Neuronal stem cell (in vitro differentiated cells): ENCODE measurements at regions not wholly inside any gene's neighbourhood (a gene's known extent, or its start where the extent isn't known, plus 50 kb on each side); places are given as distances from the start of the nearest gene placed in this dataset.

ENCODE experiments used
- DNase-seq: peaks from one replicate; pipeline ENCODE4 v3.0.0-alpha.2; 2013; ENCODE audit warnings: low spot score
- H2AFZ ChIP-seq: one replicate; pipeline ENCODE4 v1.6.1; 2013; ENCODE audit warnings: mild to moderate bottlenecking, low read length, inconsistent platforms
- H2AK5ac ChIP-seq: 2 replicates; pipeline ENCODE4 v1.6.1; 2013; ENCODE audit warnings: low read depth, mild to moderate bottlenecking, inconsistent platforms, low read length, moderate library complexity, mixed read lengths
- H2BK120ac ChIP-seq: 2 replicates; pipeline ENCODE4 v1.6.1; 2013; ENCODE audit warnings: low read depth, mild to moderate bottlenecking, inconsistent platforms, low read length, moderate library complexity, mixed read lengths
- H2BK12ac ChIP-seq: one replicate; pipeline ENCODE4 v1.6.1; 2013; ENCODE audit warnings: low read length, inconsistent platforms
- H2BK15ac ChIP-seq: 2 replicates; pipeline ENCODE4 v1.6.1; 2013; ENCODE audit warnings: mild to moderate bottlenecking, low read length, inconsistent platforms, mixed read lengths
- H2BK5ac ChIP-seq: one replicate; pipeline ENCODE4 v1.6.1; 2013; ENCODE audit warnings: inconsistent platforms, mild to moderate bottlenecking, low read length, moderate library complexity
- H3K14ac ChIP-seq: one replicate; pipeline ENCODE4 v1.6.1; 2013; ENCODE audit warnings: low read length, inconsistent platforms
- H3K18ac ChIP-seq: 2 replicates; pipeline ENCODE4 v1.6.1; 2013; ENCODE audit warnings: low read length, inconsistent platforms
- H3K23ac ChIP-seq: 2 replicates; pipeline ENCODE4 v1.6.1; 2013; ENCODE audit warnings: low read depth, mild to moderate bottlenecking, mixed read lengths, low read length, inconsistent platforms; ENCODE audit not compliant: poor library complexity
- H3K27ac ChIP-seq: replicated peaks from 3 replicates; pipeline ENCODE4 v1.5.1; 2013; ENCODE audit warnings: low read length, inconsistent platforms
- H3K27me3 ChIP-seq, 3 experiments: 2 replicates each; pipeline ENCODE4 v1.6.1; 2013; ENCODE audit warnings: low read length in 3 of 3, mild to moderate bottlenecking in 2 of 3, inconsistent platforms in 1 of 3, low read depth in 1 of 3, mixed read lengths in 1 of 3, moderate library complexity in 1 of 3; ENCODE audit not compliant: control insufficient read depth in 3 of 3, insufficient read depth in 3 of 3
- H3K36me3 ChIP-seq, 2 donors: replicated peaks in 1 of 2; 2 replicates each; pipeline ENCODE4 v1.6.1; 2013; ENCODE audit warnings: low read length in 2 of 2; ENCODE audit not compliant: control insufficient read depth in 2 of 2, insufficient read depth in 2 of 2
- H3K4ac ChIP-seq: 2 replicates; pipeline ENCODE4 v1.6.1; 2013; ENCODE audit warnings: inconsistent platforms, mild to moderate bottlenecking, low read length, moderate library complexity
- H3K4me1 ChIP-seq, 2 donors: 1 replicate in 1 of 2; 2 replicates in 1 of 2; pipeline ENCODE4 v1.6.1; 2013; ENCODE audit warnings: low read length in 2 of 2, low read depth in 1 of 2; ENCODE audit not compliant: control insufficient read depth in 2 of 2, insufficient read depth in 1 of 2
- H3K4me2 ChIP-seq: one replicate; pipeline ENCODE4 v1.6.1; 2013; ENCODE audit warnings: mild to moderate bottlenecking, low read length, inconsistent platforms; ENCODE audit not compliant: insufficient read depth, poor library complexity, severe bottlenecking
- H3K4me3 ChIP-seq, 2 donors: 2 replicates each; pipeline ENCODE4 v1.5.1; 2013; ENCODE audit warnings: low read length in 2 of 2, mild to moderate bottlenecking in 2 of 2, inconsistent platforms in 1 of 2, moderate library complexity in 1 of 2
- H3K79me1 ChIP-seq: one replicate; pipeline ENCODE4 v1.6.1; 2013; ENCODE audit warnings: low read depth, mild to moderate bottlenecking, inconsistent platforms, low read length, moderate library complexity
- H3K9ac ChIP-seq: one replicate; pipeline ENCODE4 v1.6.1; 2013; ENCODE audit warnings: mild to moderate bottlenecking, low read depth, low read length, inconsistent platforms; ENCODE audit not compliant: poor library complexity
- H3K9me3 ChIP-seq, 2 donors: replicated peaks in 1 of 2; 2 replicates each; pipeline versions ENCODE3 to v1.6.1; 2013; ENCODE audit warnings: low read length in 2 of 2, mild to moderate bottlenecking in 2 of 2, inconsistent platforms in 1 of 2, low read depth in 1 of 2, mixed read lengths in 1 of 2, moderate library complexity in 1 of 2; ENCODE audit not compliant: control insufficient read depth in 2 of 2, insufficient read depth in 1 of 2
- H4K8ac ChIP-seq: one replicate; pipeline ENCODE4 v1.6.1; 2013; ENCODE audit warnings: low read depth, mild to moderate bottlenecking, inconsistent platforms, low read length, moderate library complexity
- H4K91ac ChIP-seq: one replicate; pipeline ENCODE4 v1.6.1; 2013; ENCODE audit warnings: low read length, low read depth, mild to moderate bottlenecking, inconsistent platforms; ENCODE audit not compliant: poor library complexity
- WGBS, 2 donors: extraction: QIAGEN DNeasy Blood & Tissue Kit; methylation state at CpG; one replicate each; pipeline ENCODE4 v1.1.7; 2013; ENCODE audit warnings: missing lambda C conversion rate in 2 of 2, mixed read lengths in 1 of 2; ENCODE audit not compliant: insufficient read length in 2 of 2, insufficient replicate concordance in 1 of 2; ENCODE audit errors: extremely low coverage in 2 of 2; 5-methylcytosine and 5-hydroxymethylcytosine counted together

- H3K4me2 ChIP-seq, result no peak overlapping the region
- no peaks in the 10 kb centered on the region for H3K9me3 ChIP-seq
- no peak overlapping the region for H3K18ac ChIP-seq
- no peak overlapping the region for H2AK5ac ChIP-seq
- H3K79me1 ChIP-seq, result no peaks in the 10 kb centered on the region
- no peaks in the 10 kb centered on the region for H3K36me3 ChIP-seq
- no peak overlapping the region for H2BK120ac ChIP-seq
- no peak overlapping the region for H3K4me3 ChIP-seq
- no peak overlapping the region for H4K8ac ChIP-seq
- WGBS, 2 donors, result no CpG with 5 or more reads among the region's 1 CpG
- H2BK12ac ChIP-seq, result no peak overlapping the region
- H4K91ac ChIP-seq, result no peak overlapping the region
- no peak overlapping the region for H3K4ac ChIP-seq
- peaks cover 0 to 29% (median 2%) of the 10 kb centered on the region in 3 experiments for H3K27me3 ChIP-seq
- DNase-seq, result no peak
- H2BK15ac ChIP-seq, result no peak overlapping the region
- no peak overlapping the region for H2BK5ac ChIP-seq
- H3K4me1 ChIP-seq, result peaks cover 0 to 6% of the 10 kb centered on the region in 2 donors
- no peak overlapping the region for H2AFZ ChIP-seq
- no peak overlapping the region for H3K14ac ChIP-seq
- H3K23ac ChIP-seq, result no peak overlapping the region
- no peak overlapping the region for H3K27ac ChIP-seq
- no peak overlapping the region for H3K9ac ChIP-seq
These were observed 120.3 kb upstream of the GOLGA8J start for GRCh38 chr15:29962407-29962806.

- H2BK120ac ChIP-seq, result no peak overlapping the region
- H2BK5ac ChIP-seq, result no peak overlapping the region
- H3K4me1 ChIP-seq, result peaks cover 0 to 6% of the 10 kb centered on the region in 2 donors
- H3K14ac ChIP-seq, result no peak overlapping the region
- H3K27me3 ChIP-seq, result peaks cover 0 to 4% (median 0%) of the 10 kb centered on the region in 3 experiments
- H3K9ac ChIP-seq, result no peak overlapping the region
- H3K36me3 ChIP-seq, result no peaks in the 10 kb centered on the region
- H3K4ac ChIP-seq, result no peak overlapping the region
- no peak overlapping the region for H2BK12ac ChIP-seq
- H3K18ac ChIP-seq, result no peak overlapping the region
- WGBS, 2 donors, result no CpG with 5 or more reads among the region's 9 CpGs
- no peak overlapping the region for H4K8ac ChIP-seq
- no peak overlapping the region for H2AK5ac ChIP-seq
- H3K9me3 ChIP-seq, result no peaks in the 10 kb centered on the region
- no peak overlapping the region for H2BK15ac ChIP-seq
- no peak overlapping the region for H3K27ac ChIP-seq
- H3K4me3 ChIP-seq, result no peak overlapping the region
- no peak for DNase-seq
- no peak overlapping the region for H3K23ac ChIP-seq
- no peak overlapping the region for H3K4me2 ChIP-seq
- no peaks in the 10 kb centered on the region for H3K79me1 ChIP-seq
- no peak overlapping the region for H2AFZ ChIP-seq
- H4K91ac ChIP-seq, result no peak overlapping the region
These were observed 123.2 kb upstream of the GOLGA8J start for GRCh38 chr15:29959384-29960137.

- no peak overlapping the region for H2AFZ ChIP-seq
- H3K4ac ChIP-seq, result no peak overlapping the region
- no peak overlapping the region for H2AK5ac ChIP-seq
- peaks cover 0 to 3% of the 10 kb centered on the region in 2 donors for H3K9me3 ChIP-seq
- no peaks in the 10 kb centered on the region for H3K36me3 ChIP-seq
- H3K18ac ChIP-seq, result no peak overlapping the region
- WGBS, 2 donors, result no CpG with 5 or more reads among the region's 1 CpG
- DNase-seq, result no peak
- no peak overlapping the region for H3K9ac ChIP-seq
- no peak overlapping the region for H3K23ac ChIP-seq
- H2BK12ac ChIP-seq, result no peak overlapping the region
- no peak overlapping the region for H2BK15ac ChIP-seq
- no peak overlapping the region for H4K91ac ChIP-seq
- no peak overlapping the region for H3K14ac ChIP-seq
- H3K27me3 ChIP-seq, result no peaks in the 10 kb centered on the region
- H3K27ac ChIP-seq, result no peak overlapping the region
- H2BK120ac ChIP-seq, result no peak overlapping the region
- no peak overlapping the region for H2BK5ac ChIP-seq
- H3K4me2 ChIP-seq, result no peak overlapping the region
- H4K8ac ChIP-seq, result no peak overlapping the region
- no peak overlapping the region for H3K4me3 ChIP-seq
- peaks cover 0 to 4% of the 10 kb centered on the region in 2 donors for H3K4me1 ChIP-seq
- H3K79me1 ChIP-seq, result no peaks in the 10 kb centered on the region
These were observed 130.0 kb upstream of the TJP1 start for GRCh38 chr15:29952225-29952624.

- DNase-seq, result no peak
- no peak overlapping the region for H3K4me3 ChIP-seq
- no peak overlapping the region for H4K8ac ChIP-seq
- peaks cover 0 to 3% of the 10 kb centered on the region in 2 donors for H3K9me3 ChIP-seq
- H3K79me1 ChIP-seq, result no peaks in the 10 kb centered on the region
- H2AK5ac ChIP-seq, result no peak overlapping the region
- H3K27me3 ChIP-seq, result peaks cover 0 to 1% (median 0%) of the 10 kb centered on the region in 3 experiments
- H3K4me1 ChIP-seq, result no peaks in the 10 kb centered on the region
- H3K36me3 ChIP-seq, result no peaks in the 10 kb centered on the region
- no peak overlapping the region for H2BK15ac ChIP-seq
- H3K4me2 ChIP-seq, result no peak overlapping the region
- H2BK5ac ChIP-seq, result no peak overlapping the region
- no peak overlapping the region for H3K27ac ChIP-seq
- H3K4ac ChIP-seq, result no peak overlapping the region
- no peak overlapping the region for H3K18ac ChIP-seq
- H3K9ac ChIP-seq, result no peak overlapping the region
- no peak overlapping the region for H2BK120ac ChIP-seq
- no peak overlapping the region for H4K91ac ChIP-seq
- no peak overlapping the region for H2AFZ ChIP-seq
- no peak overlapping the region for H3K14ac ChIP-seq
- no CpG with 5 or more reads among the region's 9 CpGs for WGBS, 2 donors
- H2BK12ac ChIP-seq, result no peak overlapping the region
- no peak overlapping the region for H3K23ac ChIP-seq
These were observed 123.8 kb upstream of the TJP1 start for GRCh38 chr15:29945943-29946596.
